ENCODE measurements at regions not wholly inside any gene's neighbourhood (a gene's known extent, or its start where the extent isn't known, plus 50 kb on each side); places are given as distances from the start of the nearest gene placed in this dataset.

- no peak for TF ChIP-seq CTCF (IDR thresholded peaks at IDR 0.05)
- no peak for TF ChIP-seq POLR2A (IDR thresholded peaks at IDR 0.05)
These were observed 391.4 kb upstream of the MAF start for GRCh38 chr16:79991969-79992368.

Measured in Peyer's patch (tissue), 4 donors.